ENCODE measurements at regions not wholly inside any gene's neighbourhood (a gene's known extent, or its start where the extent isn't known, plus 50 kb on each side); places are given as distances from the start of the nearest gene placed in this dataset.

DNA sequence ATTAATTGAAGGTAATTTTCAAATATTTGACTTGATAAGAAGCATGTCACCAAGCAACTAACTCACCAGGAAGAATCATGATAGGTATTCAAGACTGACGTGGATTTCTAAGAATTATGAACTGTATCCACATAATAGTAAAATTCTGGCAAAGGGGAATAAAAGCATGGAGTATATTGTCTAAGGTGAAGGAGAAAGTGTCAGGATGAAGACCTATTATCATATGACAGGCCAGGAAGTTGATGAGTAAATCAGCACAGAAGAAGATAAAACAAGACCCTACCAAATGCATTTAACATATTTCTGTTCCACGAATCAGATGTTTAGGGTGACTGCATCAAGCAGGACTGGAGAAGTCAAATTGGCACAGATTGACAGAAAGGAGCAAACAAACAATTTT lies 362.7 kb upstream of the MMS22L start:
- H3K4me1 ChIP-seq = peaks cover 7% of the 10 kb centered on the region
- H3K27me3 ChIP-seq = no peaks in the 10 kb centered on the region
- DNase-seq = no peak
- H3K4me3 ChIP-seq (ENCODE audit: low read depth, low read length) = no peak overlapping the region
- H3K36me3 ChIP-seq = no peaks in the 10 kb centered on the region
- TF ChIP-seq, protein P1, sequence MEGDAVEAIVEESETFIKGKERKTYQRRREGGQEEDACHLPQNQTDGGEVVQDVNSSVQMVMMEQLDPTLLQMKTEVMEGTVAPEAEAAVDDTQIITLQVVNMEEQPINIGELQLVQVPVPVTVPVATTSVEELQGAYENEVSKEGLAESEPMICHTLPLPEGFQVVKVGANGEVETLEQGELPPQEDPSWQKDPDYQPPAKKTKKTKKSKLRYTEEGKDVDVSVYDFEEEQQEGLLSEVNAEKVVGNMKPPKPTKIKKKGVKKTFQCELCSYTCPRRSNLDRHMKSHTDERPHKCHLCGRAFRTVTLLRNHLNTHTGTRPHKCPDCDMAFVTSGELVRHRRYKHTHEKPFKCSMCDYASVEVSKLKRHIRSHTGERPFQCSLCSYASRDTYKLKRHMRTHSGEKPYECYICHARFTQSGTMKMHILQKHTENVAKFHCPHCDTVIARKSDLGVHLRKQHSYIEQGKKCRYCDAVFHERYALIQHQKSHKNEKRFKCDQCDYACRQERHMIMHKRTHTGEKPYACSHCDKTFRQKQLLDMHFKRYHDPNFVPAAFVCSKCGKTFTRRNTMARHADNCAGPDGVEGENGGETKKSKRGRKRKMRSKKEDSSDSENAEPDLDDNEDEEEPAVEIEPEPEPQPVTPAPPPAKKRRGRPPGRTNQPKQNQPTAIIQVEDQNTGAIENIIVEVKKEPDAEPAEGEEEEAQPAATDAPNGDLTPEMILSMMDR (IDR thresholded peaks at IDR 0.05; ENCODE audit: low read depth, low read length) = no peak
- no peaks in the 10 kb centered on the region for H3K9me3 ChIP-seq

DNA sequence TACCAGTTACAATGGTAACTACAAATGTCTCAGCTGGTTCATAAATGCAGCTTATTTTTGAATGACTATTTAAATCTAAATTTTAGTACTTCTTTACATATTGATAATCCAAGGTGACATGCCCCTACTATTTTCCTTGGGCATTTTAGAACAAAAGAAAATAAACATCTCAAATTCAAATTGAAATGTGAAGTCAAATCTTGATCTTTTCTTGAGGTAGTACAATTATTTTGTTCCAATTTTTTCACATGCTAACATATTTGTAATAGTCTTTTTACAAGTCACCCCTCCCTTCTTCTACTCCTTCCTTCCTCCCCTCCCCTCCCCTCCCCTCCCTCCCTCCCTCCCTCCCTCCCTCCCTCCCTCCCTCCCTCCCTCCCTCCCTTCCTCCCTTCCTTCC lies 370.1 kb upstream of the MMS22L start:
- TF ChIP-seq, protein P1 (IDR thresholded peaks at IDR 0.05; ENCODE audit: low read depth, low read length) = no peak
- no peaks in the 10 kb centered on the region for H3K36me3 ChIP-seq
- no peaks in the 10 kb centered on the region for H3K27me3 ChIP-seq
- H3K4me3 ChIP-seq (ENCODE audit: low read depth, low read length) = no peak overlapping the region
- DNase-seq = no peak
- H3K4me1 ChIP-seq = peaks cover 17% of the 10 kb centered on the region
- H3K9me3 ChIP-seq = no peaks in the 10 kb centered on the region

DNA sequence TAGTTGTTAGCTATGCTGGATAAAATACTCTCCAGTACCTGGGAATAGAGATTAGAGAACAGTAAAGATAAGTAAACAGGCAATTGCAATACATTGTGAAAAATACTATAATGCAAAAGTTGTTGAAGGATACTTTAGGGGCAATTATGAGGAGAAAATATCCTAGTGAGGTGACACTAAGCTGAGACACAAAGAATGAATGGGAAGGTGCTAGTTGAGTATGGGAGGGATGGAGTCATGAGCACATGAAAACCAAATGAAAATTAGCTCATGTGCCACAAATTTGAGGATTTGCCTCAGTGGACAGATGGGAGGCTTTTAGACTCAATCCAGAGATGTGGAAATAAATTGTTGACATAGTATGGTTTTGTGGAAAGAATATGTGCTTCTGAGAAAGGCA lies 370.5 kb upstream of the MMS22L start:
- TF ChIP-seq, protein P1 (IDR thresholded peaks at IDR 0.05; ENCODE audit: low read depth, low read length) = no peak
- Histone ChIP-seq H3K27me3 (no peaks in the 10 kb centered on the region), H3K9me3 (no peaks in the 10 kb centered on the region), H3K4me3 (ENCODE audit: low read depth, low read length) (no peak overlapping the region), H3K4me1 (peaks cover 20% of the 10 kb centered on the region), H3K36me3 (no peaks in the 10 kb centered on the region)
- no peak for DNase-seq

DNA sequence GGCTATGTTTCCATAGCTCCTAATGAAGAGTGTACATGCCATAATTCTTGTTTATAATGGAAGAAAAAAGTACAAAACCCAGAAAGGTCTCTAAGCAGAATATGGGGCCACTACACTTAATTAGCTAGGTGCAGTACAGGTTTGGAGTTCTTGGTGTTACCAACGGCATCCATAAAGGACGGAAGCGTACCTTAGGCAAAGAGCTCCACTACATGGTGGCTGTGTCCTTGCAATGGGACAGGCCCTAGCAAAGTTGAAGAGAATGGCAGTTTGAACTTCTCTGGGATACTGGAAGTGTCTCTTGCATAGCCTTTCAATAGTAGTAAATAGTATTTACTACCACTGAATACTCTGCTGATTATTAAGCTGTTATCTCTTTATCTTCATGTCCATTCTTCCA lies 371.7 kb upstream of the MMS22L start:
- Histone ChIP-seq H3K27me3 (no peaks in the 10 kb centered on the region), H3K4me1 (peaks cover 25% of the 10 kb centered on the region), H3K4me3 (ENCODE audit: low read depth, low read length) (no peak overlapping the region), H3K36me3 (no peaks in the 10 kb centered on the region), H3K9me3 (no peaks in the 10 kb centered on the region)
- DNase-seq = no peak
- TF ChIP-seq, protein P1 (IDR thresholded peaks at IDR 0.05; ENCODE audit: low read depth, low read length) = no peak

DNA sequence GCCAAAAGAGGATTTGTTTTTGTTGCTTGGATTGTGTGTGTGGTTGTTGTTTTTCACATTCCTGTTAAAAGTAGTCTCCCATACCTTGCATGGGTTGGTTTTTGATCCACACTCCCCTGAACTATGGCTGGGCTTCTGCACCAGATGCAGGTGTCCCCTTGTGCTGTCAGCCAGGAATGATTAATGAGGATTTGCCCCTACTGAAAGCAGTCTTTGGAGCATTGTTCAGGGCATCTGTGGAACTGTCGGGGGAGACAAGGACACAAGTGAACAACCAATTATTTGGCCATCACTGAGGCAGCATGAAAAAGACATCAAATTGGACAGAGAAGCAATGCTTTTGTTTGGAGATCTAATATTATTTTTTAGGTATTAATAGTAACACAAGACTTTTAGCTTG lies 373.2 kb upstream of the MMS22L start:
- Histone ChIP-seq H3K27me3 (no peaks in the 10 kb centered on the region), H3K36me3 (no peaks in the 10 kb centered on the region), H3K9me3 (no peaks in the 10 kb centered on the region), H3K4me3 (ENCODE audit: low read depth, low read length) (no peak overlapping the region), H3K4me1 (peaks cover 25% of the 10 kb centered on the region)
- TF ChIP-seq, protein P1 (IDR thresholded peaks at IDR 0.05; ENCODE audit: low read depth, low read length) = no peak
- DNase-seq = peak; percentile 47

DNA sequence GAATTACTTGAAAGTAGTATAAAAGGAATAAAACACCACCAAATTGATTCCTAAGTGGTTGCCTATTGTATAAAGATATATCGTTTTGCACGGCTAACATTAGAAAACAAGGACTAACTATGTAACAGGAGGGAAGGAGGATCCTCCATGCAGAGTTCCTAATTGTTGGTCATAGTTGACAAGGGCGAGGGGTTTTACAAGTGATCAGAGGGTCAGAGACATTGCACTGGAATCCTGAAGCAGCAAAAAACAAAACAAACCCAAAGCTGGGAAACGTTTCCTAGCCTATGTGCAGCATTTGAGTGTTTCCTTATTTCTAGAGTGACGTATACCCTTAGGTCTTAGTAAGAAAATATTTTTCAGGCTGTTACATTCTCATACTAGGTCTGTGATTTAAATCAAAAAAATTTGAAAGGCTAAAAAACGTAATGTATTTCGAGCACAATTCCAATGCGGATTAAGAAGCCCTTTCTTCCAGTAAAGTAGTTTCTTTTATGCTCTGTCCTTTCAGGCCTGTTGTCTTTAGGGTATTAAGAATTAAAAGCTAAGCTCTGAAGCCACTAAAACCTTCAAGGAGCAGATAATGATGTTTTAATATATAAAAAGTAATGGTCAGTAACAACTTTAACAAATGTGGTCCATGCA lies 373.8 kb upstream of the MMS22L start:
- DNase-seq = no peak
- TF ChIP-seq, protein P1 (IDR thresholded peaks at IDR 0.05; ENCODE audit: low read depth, low read length) = no peak

More for the DNA sequence above, 373.8 kb upstream of the MMS22L start:
- peaks cover 25% of the 10 kb centered on the region for H3K4me1 ChIP-seq
- H3K9me3 ChIP-seq = no peaks in the 10 kb centered on the region
- H3K4me3 ChIP-seq (ENCODE audit: low read depth, low read length) = no peak overlapping the region
- no peaks in the 10 kb centered on the region for H3K36me3 ChIP-seq
- H3K27me3 ChIP-seq = no peaks in the 10 kb centered on the region
